HTR-8/SVneo (cell line): ENCODE measurements at regions not wholly inside any gene's neighbourhood (a gene's known extent, or its start where the extent isn't known, plus 50 kb on each side); places are given as distances from the start of the nearest gene placed in this dataset.
"Not testable (repeated sequence)": the region's sequence is repeated elsewhere in the genome, so short reads cannot be mapped to it uniquely, and the experiment has no call there.

Source experiments
- DNase-seq: peaks from one replicate; pipeline ENCODE4 v3.0.0; 2011; ENCODE audit warnings: low spot score, mixed read lengths; ENCODE audit not compliant: insufficient read length
- FAIRE-seq: peaks from 2 replicates; lab custom pipeline; 2011; peaks lifted over from hg19 to GRCh38; lab: Jason Lieb, UNC

DNA sequence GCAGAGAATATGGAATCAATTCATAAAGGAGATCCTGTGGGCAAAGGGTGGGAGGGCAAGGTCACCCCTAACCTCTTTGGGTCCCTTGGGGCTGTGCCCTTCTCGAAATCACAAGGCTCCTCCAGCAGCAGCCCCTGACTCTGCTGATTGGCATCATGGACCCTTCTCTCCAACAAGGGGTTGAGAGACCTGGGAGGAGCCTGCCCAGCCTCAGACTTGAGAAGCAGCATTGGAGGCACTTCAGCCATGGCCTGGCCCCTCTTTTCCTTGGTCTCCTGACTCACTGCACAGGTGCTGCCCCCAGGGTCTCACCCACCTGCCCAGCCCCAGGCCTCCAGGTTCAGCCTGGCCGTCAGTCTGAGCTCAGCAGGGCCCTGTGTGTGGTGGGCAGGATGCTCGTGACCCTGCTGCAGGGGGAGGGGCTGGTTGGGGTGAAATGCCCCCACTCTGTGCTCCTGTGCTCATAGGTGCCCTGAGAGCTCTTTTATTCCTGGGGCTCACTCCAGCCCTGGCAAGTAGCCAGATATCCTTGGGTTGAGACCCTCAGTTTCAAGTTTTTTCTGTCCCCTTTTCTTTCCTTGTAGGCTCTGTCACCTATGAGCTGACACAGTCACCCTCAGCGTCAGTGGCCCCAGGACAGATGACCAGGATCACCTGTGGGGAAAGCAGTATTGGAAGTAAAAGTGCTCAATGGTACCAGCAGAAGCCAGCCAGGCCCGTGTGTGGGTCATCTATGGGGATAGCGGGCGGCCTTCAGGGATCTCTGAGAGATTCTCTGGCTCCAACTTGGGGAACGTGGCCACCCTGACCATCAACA lies 110.8 kb downstream of the GGTLC2 start:
- no peak for FAIRE-seq
- DNase-seq = no peak

DNA sequence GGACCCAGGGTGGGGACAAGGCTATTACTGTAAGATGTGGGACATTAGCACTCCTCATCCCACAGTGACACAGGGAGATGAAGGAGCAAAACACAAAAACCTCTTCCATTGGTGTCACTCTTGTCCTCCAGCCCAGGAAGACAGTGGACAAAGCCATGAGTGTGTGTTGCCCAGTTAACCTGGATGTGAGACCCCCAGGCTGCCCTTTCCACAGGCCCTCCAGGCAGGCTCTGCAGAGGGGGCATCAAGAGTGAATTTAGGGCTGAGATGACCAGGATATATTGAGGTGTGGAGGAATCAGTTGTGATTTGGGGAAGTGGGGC lies 111.3 kb downstream of the GGTLC2 start:
- no peak for DNase-seq
- no peak for FAIRE-seq

DNA sequence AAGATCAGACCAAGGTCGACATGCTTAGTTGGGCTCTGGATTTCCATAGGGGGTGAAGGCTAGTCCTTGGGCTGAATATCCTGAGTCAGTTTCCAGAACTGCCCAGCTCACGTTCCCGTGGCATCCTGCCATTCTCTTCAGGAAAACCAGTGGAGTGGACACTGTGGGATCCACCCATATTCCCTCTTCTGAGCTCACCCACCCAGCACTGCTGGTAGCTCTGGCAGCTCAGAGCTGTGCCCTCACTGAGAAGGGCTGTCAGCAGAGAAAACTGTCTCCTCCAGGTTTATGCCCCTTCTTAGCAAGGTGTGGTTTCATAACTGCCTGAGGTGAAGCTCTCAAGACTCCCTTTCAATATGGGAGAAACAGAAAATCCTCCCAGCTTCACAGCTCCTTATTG lies 111.7 kb downstream of the GGTLC2 start:
- DNase-seq = no peak
- no peak for FAIRE-seq

DNA sequence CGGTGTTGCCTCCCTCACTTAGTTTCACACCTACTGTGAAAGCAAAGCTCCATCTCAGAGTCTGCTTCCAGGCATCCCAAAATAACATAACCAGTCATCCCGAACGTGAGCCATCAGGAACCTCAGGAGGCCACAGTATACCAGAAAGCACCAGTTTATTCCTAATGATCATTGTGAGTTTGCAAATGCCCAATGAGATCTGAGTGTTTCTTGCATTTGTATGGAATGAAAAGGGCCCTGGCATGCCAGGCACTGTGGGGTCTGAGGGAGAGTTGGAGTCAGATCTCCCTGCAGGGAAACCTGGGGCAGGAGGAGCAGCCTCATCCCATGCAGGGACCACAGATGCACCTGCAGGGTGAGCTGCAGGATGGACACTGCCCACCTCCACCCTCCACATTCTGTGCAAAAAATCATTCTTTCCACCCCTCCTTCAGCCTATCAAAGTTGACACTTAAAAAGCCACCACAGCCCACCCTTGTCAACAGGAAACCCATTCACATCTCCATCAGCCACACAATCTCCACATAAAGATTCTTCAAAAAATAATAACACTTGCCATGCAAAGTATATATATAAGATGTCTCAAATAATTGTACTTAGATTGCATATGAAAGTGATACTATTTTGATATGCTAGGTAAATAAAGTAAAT lies 112.3 kb downstream of the GGTLC2 start:
- not testable (repeated sequence) for DNase-seq, FAIRE-seq

DNA sequence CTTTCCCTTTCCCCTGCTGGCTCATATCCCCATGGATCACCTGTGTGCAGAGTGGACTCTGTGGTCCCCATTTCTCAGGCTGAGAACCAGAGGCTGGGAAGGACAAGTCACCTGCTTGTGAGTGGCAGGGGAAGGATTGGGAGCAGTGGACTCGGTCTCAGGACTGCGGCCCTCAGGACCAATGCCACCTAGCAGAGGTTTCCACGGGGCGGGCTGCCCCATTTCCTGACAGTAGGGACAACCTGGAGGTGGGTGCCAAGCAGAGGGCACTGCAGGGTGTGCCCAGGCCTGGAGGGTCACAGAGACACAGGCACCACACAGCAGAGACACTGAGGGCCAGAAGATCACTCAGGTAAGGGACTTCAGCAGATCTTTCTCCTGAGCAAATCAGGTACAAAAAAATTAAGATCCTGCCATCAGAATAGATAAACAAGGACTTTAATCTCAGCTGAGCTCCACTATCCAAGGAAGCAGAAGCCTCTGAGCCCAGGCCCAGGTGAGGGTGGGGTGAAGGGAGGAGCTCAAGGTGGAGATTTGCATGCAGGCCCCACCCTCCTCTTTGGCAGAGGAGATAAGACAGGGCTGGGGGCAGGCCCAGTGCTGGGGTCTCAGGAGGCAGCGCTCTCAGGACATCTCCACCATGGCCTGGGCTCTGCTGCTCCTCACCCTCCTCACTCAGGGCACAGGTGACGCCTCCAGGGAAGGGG lies 113.8 kb downstream of the GGTLC2 start:
- DNase-seq, FAIRE-seq: not testable (repeated sequence)

DNA sequence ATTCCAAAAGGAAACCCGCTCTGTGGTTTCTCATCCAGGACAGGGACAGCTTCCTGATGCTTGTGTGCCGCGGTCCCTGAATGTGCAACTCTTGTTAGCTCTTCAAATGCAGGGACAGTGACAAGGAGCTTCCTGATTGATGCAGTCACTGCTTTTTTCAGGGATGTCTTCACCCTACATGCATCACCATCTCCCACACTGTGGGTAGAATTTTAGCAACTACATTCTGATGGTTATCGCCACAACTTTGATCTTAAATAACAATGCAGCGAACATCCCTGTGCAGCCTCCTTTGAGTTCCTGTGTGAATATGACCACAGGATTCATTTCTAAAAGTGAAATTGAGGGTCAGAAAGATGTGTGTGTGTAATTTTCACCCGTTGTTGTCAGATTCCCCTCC lies 115.0 kb downstream of the GGTLC2 start:
- FAIRE-seq (no peak), DNase-seq (no peak)

DNA sequence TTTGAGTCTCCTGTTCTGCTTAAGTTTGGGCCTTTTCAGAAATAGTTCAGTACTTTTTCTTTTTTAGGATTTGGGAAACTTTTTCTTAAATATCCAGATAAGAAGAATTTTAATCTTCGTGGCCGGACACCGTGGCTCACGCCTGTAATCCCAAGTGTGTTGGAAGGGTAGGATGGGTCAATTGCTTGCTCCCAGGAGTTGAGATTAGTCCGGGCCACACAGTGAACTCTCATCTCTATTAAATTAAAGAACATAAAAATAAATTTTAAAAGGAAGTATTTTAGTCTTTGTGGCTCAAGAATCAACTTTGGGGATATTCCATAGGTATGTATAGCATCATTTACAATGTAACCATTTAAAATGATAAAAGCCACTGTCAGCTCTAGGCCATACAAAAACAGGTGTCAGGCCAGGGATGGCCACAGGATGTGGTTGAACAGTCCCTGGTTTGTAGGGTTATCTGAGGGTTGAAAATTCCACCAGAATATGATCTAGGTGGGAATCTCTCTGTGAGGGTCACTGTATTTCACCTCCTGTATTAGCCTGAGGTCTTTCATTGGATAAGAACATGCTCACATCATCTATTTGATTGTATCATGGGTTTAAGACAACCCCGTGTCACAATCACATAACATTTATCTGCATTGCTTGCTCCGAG lies 115.6 kb downstream of the GGTLC2 start:
- DNase-seq (no peak), FAIRE-seq (no peak)

DNA sequence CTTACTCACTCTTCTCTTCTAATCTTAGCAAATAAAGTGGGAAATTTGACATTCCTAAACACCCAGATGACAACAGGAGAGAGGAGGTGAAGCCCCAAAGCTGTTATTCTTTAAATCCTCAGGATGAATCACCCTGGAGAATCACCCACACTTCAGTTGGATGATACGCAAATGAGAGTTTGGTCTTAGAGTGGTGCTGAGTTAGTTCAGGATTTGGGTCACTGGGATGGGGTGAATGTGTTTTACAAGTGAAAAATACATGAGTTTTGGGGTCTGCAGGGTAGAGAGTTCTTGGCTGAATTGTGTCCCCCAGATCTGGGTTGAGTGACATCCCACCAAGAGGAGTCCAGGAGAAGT lies 117.2 kb downstream of the GGTLC2 start:
- no peak for FAIRE-seq
- no peak for DNase-seq

DNA sequence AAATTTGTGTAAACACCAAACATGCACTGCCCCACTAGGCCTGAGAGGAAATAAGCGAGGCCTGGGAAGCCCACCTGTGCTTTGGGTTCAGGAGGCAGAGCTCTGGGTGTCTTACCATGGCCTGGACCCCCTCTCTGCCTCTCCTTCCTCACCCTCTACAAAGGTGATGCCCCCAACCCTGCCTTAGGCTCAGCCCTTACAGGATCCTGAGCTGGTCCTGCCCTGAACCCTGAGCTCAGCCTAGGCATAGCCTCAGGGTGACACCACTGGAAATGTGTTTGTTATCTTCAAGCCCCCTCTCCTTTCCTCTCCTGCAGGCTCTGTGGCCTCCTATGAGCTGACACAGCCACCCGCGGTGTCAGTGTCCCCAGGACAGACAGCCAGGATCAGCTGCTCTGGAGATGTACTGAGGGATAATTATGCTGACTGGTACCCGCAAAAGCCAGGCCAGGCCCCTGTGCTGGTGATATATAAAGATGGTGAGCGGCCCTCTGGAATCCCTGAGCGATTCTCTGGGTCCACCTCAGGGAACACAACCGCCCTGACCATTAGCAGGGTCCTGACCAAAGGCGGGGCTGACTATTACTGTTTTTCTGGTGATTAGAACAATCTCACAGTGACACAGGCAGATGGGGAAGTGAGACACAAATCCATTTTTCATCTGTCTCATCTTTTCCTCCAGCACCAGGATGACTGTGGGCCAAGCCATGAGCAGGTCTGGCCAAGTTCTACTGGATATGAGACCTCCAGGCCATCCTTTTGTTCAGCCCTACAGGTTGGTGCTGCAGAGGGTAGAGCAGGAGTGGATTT lies 117.8 kb downstream of the GGTLC2 start:
- FAIRE-seq = no peak
- DNase-seq = no peak

DNA sequence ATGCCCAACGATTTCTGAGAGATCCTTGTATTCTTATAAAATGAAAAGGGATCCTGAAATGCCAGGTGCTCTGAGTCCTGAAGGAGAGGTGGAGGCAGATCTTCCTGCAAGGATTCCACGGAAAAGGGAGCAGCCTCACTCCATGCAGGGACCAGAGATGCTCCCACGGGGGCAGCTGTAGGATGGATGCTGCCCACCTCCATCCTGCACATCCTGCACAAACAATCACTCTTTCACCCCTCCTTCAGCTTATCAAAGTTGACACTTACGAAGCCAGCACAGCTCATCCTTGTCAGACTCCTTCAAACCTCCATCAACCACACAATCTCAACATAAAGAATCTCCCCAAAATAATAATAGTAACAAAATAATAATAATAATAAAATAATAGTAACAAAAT lies 119.1 kb downstream of the GGTLC2 start:
- FAIRE-seq (no peak), DNase-seq (no peak)

DNA sequence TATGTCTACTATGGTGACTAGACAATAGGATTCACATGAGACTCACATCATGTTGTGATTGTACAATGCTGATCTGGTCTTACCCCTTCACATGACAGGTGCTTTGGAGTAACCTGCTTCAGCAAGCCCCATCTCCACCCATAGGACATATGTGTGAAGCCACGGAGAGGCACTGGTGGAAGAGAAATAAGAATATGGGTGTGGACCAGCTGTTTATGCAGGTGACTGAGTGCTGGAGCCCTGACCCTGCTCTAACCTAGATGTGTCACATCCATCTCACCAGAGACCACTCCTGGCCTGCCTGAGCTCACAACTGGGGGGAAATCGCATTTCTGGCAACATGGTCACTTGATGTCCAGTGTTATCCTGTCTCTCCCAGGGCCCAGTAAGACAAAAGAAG lies 119.7 kb downstream of the GGTLC2 start:
- FAIRE-seq (no peak), DNase-seq (no peak)

DNA sequence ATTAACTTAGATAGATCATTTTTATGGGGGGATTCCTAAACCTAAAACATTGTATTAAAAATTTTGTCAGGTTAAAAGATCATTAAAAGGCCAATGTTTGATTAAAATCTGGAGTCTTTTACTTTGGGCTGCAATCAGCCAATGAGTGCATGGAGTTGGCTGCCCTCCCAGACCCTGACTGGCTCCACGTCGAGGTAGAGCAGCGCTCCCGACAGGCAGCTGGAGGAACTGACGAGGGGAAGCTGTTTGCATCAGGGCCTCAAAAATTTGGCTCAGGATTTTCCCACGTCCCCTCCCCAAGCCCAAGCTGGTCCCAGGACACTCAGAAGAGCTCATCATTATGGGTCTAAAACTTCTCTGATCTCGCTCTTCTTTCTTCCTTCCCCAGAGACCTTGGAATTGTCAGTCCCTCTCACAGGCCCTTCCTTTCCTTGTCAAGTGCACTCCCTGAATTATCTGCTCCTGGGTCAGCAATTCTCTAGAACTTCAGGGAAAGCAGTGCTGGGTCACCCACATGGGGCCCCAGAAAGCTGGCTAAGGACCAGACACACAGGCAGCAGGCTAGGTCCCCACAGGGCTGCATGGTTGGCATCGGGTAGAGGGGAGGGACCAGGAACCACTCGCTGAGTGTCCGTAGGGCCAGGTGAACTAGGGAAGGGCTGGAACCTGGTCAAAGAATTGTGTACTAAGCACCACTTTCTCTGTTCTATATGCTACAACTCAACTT lies 119.6 kb upstream of the IGLL5 start:
- FAIRE-seq = no peak
- DNase-seq = no peak

DNA sequence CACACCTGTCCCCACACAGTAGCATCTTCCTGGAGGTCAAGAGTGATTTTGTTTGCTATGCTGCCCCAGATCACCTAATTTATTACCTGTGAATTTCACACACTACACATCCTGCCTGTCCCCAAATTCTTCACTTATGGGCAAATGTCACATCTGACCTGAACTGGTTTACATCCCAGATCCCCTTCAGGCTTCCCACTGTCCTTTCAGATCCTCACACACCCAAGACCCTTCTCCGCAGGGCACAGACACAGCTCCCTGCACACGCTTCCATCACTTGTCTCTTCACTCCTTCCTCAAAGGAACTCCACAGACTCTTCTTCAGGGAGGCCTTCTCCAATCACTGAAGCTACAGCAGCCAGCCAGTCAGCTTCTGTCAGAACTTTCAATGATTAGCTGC lies 118.7 kb upstream of the IGLL5 start:
- FAIRE-seq (no peak), DNase-seq (no peak)

DNA sequence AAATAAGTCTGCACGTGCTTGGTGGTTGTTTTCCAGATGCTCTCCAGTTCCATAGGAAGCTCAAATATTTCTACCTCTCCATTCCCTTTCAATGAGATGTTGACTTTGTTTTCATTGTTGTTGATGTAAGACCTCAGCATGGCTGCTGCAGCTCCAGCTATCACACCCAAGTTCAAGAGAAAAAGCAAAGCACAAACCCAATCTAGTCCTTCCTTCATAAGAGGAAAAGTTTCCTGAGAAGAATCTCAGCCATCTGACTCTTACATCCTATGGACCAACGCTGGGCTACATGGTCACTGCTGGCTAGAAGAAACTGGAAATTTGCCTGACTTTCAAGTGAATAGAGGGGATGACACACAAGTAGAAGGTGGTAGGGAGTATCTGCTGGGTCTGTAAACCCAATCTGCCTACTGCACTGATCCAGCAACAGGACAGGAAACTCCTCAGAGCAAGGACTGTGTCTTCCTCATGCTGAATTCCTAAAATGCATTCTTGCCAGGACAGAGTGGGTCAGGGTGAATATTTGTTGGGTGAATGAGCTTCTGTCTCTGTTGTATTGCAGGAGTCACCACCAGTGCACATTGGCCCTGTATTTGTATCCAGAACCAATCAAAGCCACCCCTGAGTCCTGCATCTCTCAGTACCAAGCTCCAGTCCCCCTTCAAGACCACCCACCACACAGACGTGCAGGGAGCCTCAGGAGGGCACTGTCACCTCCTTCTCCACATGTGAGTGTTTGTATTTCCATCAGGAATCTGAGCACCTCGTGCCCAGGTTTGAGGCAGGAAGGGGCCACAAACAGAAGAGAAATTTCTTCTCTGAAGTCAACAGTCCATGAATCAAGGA lies 118.0 kb upstream of the IGLL5 start:
- FAIRE-seq (no peak), DNase-seq (no peak)

DNA sequence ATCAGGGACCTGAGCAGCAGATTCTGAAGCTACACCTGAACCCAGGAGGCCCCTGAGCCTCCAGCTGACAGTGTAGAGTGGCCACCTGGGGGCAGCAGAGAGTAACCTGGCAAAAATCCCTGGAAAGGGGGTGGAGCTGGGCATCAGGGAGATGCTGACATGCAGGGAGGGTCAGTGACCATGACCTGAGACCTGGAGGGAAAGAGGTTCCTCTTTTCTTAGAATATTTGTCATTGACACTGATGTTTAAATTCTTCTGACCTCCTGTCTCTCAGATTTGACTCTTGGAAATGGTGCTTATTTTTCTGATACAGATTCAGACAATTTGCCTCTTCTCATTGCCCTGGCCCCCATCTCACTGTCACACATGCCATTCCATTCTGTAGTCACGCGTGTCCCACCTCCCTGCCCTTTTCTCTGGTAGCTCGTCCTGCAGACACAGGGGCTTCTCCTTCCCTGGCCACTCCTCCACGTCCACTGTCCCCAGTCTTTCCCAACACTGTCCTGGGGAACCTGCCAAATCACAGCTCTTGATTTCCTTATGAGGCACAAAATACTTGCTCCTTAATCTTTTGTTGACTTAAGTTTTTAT lies 117.2 kb upstream of the IGLL5 start:
- no peak for FAIRE-seq
- peak; percentile 13 for DNase-seq

DNA sequence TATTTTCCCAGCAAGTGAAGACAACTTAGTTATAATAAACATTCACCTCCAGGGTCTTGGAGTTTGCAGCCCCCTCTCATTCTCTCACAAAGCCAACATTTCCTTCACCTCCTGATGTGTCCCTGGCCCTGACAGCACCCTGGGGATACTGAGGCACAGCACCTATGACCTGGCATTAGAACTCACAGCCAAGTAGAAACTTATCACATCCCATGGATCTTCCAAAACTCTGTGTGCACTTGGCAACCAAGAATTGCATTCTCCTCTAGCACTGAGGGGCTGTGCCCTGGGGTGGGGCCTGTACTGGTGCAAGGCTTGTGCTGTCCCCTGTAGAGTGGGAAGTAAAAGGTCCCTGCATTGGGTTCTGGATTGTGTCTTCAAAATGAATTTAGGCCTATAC lies 116.7 kb upstream of the IGLL5 start:
- DNase-seq (no peak), FAIRE-seq (no peak)

DNA sequence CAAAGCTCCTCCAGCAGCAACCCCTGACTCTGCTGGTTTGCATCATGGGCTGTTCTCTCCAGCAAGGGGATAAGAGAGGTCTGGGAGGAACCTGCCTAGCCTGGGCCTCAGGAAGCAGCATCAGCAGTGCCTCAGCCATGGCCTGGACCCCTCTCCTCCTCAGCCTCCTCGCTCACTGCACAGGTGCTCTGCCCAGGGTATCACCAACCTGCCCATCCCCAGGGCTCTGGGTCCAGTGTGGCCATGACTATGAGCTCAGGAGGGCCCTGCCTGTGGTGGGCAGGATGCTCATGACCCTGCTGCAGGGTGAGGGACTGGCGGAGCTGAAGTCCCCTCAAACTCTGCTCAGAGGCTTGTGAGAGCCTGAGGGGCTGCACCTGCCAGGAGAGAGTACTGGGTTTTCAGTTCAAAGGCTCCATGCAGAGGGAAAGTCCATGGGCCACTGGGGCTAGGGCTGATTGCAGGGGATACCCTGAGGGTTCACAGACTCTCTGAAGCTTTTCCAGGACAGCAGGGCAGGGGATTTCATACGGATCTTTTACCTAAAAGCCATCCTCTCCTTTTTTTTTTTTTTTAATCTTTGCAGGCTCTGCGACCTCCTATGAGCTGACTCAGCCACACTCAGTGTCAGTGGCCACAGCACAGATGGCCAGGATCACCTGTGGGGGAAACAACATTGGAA lies 115.8 kb upstream of the IGLL5 start:
- no peak for FAIRE-seq
- no peak for DNase-seq

DNA sequence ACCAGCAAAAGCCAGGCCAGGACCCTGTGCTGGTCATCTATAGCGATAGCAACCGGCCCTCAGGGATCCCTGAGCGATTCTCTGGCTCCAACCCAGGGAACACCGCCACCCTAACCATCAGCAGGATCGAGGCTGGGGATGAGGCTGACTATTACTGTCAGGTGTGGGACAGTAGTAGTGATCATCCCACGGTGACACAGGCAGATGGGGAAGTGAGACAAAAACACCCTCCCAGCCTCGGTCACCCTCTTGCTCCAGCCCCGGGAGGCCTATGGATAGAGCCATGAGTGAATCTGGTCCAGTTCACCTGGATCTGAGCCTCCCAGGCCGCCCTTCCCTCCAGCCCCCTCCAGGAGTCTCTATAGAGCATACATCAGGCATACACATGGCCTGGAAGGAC lies 115.2 kb upstream of the IGLL5 start:
- no peak for FAIRE-seq
- no peak for DNase-seq
